AG08395 (cell line): ENCODE measurements at regions not wholly inside any gene's neighbourhood (a gene's known extent, or its start where the extent isn't known, plus 50 kb on each side); places are given as distances from the start of the nearest gene placed in this dataset.
"Not testable (repeated sequence)": the region's sequence is repeated elsewhere in the genome, so short reads cannot be mapped to it uniquely, and the experiment has no call there.

Experiments used
- DNase-seq: peaks from one replicate; pipeline ENCODE4 v3.0.0; 2012; ENCODE audit warnings: mixed read lengths, low spot score

GRCh38 chr1:80523861-80524260, 1276.9 kb upstream of the ADGRL2 start:
- no peak for DNase-seq

DNA sequence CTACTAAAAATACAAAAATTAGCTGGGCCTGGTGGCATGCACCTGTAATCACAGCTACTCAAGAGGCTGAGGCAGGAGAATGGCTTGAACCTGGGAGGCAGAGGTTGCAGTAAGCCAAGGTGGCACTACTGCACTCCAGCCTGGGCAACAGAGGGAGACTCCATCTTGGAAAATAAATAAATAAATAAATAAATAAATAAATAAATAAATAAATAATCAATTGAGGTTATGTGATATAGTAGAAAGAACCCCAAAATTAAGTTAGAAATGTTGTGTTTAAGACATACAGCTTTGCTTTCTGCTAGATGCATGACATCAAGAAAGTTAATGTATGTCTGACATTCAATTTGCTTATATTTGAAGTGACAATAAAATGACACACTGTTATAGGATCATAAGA, 1277.7 kb upstream of the ADGRL2 start:
- DNase-seq, result not testable (repeated sequence)

- DNase-seq, result no peak
Observed at GRCh38 chr1:80520949-80521348, 1279.8 kb upstream of the ADGRL2 start.

DNA sequence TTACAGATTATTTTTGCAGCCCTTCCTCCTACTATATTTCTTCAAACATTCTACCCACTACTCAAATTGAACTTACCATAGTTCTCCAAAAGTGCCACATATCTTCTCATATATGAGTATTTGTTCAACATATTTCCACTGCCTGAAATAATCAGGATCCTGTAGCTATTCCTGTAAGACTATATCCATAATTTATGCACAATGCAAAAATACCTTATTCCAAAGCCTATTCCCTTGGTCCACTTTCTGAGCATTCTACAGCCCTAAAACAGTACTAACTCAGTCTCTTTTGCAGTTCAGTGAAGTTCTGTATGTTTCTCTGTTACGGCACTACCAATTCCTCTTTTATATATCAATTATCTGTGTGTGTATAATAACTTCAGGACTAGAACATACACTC, 1283.7 kb upstream of the ADGRL2 start:
- no peak for DNase-seq

- DNase-seq, result peak; percentile 7
Observed at GRCh38 chr1:80509965-80510522, 1290.7 kb upstream of the ADGRL2 start.

GRCh38 chr1:80506216-80506615, 1294.5 kb upstream of the ADGRL2 start:
- DNase-seq, result no peak

DNA sequence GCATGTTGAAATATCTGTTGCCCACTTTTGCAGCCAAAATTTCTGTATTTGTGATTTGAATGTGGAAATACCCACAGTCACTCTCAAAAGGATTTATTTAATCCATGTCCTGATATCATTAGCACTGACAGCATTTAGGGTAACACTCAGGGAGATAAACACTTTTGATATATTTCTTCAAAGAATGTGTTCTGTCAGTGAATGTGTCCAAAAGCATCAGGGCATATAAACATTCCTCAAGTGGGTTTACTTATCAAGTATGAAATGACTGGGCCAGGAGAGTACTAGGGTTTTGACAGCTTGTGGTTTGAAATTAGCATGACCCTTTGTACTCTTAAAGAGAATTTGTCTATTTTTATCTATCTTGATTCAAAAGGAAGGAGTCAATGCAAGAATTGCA, 1302.1 kb upstream of the ADGRL2 start:
- no peak for DNase-seq

DNA sequence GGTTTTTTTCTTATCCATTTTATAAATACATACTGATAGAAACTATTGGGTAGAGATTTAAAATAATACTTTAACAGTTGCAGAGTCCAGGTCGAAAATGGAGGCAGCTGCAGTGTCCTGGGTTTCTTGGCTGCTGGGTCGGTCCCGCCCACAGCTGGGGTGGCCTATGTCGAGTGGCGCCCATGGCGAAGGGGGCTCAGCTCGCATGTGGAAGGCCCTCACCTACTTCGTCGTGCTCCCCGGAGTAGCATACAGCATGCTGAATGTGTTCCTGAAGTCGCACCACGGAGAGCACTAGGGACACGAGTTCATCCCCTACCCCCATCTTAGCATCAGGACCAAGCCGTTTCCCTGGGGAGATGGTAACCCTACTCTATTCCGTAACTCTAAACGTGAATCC, 1304.9 kb upstream of the ADGRL2 start:
- no peak for DNase-seq

DNA sequence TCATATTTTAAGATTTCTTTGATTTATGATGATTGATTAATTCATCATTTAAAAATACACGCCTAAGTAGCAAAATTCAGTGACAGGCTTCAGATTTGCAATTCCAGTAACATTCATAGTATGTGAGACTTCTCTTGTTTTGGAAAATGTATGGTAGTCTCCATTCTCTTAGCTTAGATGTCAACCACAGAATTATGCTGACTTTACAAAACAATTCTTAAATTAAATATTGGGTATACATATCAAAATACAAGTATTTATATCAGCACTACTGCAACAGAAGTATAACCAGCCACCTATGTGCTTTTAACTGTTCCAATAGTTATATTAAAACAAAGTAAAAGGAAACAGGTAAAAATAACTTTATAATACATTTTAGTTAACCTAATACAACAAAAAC, 1328.6 kb upstream of the ADGRL2 start:
- no peak for DNase-seq

DNA sequence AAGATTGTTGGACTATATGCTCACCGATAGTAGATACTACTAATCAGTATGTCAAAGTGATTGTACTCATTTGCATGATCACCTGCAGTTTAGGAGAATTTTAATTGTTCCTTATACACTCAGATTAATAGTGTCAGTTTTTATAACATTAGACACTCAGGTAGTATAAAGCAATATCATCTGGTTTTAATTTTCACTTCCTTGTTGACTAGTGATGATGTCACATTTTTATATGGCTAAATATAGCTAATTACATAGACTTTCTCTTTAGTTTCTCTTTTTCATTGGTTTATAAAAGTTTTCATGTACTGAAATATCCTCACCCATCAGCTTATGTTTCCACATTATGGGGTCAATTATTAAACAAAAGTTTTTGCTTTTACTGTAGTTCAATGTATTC, 1332.4 kb upstream of the ADGRL2 start:
- no peak for DNase-seq

GRCh38 chr1:80462006-80462405, 1338.7 kb upstream of the ADGRL2 start:
- no peak for DNase-seq

DNA sequence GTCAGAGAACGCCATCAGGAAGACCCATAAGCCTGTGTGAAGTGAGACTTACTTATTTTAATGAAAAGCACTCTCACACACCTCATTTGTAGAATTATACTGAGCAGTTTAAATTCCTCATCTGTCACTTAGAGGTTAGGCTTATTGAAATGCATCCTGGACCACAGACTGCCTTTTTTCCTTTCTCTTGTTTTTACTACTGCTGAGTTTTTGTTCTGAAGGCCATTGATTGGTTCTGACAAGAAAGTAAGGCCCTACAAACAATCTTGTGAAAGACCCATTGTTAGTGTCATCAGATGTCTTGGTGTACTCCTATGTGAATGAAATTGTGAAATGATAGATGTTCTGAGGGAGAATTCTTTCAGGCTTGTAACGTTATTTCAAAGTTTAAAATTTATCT, 1343.3 kb upstream of the ADGRL2 start:
- no peak for DNase-seq

- DNase-seq, result no peak
Observed at GRCh38 chr1:80453775-80454174, 1347.0 kb upstream of the ADGRL2 start.

DNA sequence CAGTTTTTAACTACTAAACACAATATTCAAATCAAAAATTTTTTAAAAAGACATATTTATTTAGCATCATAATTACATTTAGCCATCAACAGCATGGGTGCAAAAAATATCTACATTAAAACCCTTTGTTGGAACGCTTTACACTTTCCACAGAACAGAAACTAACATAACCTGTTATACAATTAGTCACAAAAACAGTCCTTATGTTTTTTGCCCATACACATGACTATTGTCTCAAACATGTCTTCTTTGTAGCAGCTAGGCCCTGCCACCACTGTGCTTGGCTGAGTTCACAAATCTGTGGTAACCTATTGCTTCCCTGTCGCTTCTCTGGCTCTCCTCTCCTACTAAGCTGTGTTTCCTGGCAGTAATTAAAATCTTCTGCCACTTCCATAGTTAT, 1350.0 kb upstream of the ADGRL2 start:
- no peak for DNase-seq

GRCh38 chr1:80448081-80448480, 1352.7 kb upstream of the ADGRL2 start:
- peak; percentile 9 for DNase-seq

GRCh38 chr1:80447526-80447925, 1353.2 kb upstream of the ADGRL2 start:
- DNase-seq, result no peak

DNA sequence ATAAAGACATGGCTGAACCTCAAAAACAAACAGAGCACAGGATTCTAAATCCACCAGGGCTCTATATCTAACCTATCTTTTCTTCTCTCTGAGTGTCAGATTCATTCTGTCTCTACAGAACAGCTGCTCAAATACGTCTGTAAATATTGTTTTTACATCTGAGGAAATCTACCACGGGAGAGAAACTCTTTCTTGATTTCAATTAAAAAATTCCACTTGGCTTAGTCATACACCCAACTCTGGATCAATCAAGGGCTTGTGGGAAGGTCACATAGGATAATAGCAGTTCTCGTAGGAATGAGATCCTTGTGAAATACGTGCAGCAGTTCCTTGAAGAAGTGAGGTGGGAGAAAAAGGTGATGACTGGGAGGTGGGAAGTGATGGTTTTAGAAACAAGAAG, 1355.7 kb upstream of the ADGRL2 start:
- no peak for DNase-seq

- DNase-seq, result no peak
Observed at GRCh38 chr1:80444171-80444570, 1356.6 kb upstream of the ADGRL2 start.

- DNase-seq, result no peak
Observed at GRCh38 chr1:80441664-80442063, 1359.1 kb upstream of the ADGRL2 start.

- DNase-seq, result no peak
Observed at GRCh38 chr1:80436851-80437250, 1363.9 kb upstream of the ADGRL2 start.

- DNase-seq, result no peak
Observed at GRCh38 chr1:80427881-80428280, 1372.9 kb upstream of the ADGRL2 start.

DNA sequence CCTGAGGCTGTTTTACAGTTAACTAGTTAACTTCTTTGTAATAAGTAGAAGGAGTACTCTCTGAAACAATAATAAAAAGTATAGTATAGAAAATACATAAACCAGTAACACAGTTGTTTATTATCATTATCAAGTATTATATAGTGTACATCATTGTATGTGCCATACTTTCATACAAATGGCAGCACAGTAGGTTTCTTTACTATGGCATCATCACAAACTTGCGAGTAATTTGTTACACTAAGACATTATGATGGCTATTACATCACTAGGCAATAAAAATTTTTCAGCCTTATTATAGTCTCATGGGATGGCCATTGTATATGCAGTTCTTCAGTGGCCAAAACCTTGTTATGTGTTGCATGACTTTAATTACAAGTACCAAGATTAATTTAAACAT, 1376.5 kb upstream of the ADGRL2 start:
- no peak for DNase-seq

DNA sequence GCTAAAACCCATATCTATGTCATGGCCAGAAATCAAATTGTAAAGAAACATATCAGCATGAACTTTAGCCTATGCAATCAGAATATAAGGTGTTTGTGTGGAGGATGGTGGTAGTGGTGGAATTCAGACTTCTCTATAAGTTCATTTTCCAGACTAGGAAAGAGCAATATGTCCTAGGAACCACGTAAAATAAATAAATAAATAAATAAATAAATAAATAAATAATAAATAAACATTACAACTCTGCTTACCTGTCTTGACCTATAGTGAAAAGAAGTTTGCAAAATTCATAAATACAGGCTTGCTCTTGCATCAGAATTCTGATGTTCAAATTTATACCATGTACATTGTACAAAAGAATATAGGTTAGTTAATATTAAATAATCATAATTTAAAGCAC, 1382.6 kb upstream of the ADGRL2 start:
- DNase-seq, result no peak

- DNase-seq, result peak; percentile 48
Observed at GRCh38 chr1:80417671-80418070, 1383.1 kb upstream of the ADGRL2 start.

DNA sequence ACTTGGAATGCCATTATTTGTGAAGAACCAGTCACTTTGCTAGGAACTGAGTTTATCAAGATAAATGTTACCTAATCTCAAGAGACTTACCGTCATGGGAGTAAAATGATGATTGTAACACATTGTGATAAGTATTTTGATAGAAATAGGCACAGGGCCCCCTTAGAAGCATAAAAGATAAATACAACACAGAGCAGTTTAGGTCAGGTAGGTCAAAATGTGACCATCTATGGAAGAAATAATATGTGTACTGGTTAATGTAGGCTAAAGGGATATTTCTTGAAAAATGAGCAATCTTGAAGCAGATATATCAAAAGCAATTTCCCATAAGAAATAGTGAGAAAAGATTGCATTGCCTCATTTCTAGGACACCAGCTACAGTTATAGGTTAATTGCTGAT, 1386.8 kb upstream of the ADGRL2 start:
- DNase-seq, result no peak
